GM21381 (cell line): ENCODE measurements at regions not wholly inside any gene's neighbourhood (a gene's known extent, or its start where the extent isn't known, plus 50 kb on each side); places are given as distances from the start of the nearest gene placed in this dataset.
"Not testable (repeated sequence)": the region's sequence is repeated elsewhere in the genome, so short reads cannot be mapped to it uniquely, and the experiment has no call there.

ENCODE experiments used
- ATAC-seq: cut with Tn5 transposase; IDR thresholded peaks from one replicate; pipeline ENCODE4 v1.9.1; 2021; ENCODE audit warnings: mild to moderate bottlenecking, moderate library complexity; ENCODE audit not compliant: unreplicated experiment

- no peak for ATAC-seq
Observed at GRCh38 chr12:127820271-127820670, 446.7 kb upstream of the TMEM132C start.

DNA sequence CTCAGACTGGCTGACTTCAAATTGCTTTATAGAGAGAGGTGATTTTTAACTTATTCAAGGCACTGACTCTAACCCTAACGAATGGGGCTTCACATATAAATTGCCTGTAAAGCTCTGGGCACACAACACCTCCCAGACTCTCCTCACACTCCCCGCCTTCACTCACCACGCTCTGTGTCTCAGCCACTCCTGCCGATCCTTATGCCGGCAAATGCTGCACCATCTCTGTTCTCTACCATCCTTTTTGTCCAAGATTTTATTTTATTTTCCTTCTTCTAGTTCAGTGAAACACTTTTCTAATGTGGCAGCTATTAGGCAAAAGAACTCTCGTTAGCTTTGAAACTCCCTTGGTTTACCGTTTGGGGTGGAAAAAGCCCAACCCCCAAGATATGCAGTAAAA is 446.1 kb upstream of the TMEM132C start:
- no peak for ATAC-seq

- no peak for ATAC-seq
Observed at GRCh38 chr12:127822809-127823411, 444.1 kb upstream of the TMEM132C start.

GRCh38 chr12:127823801-127824200 is 443.2 kb upstream of the TMEM132C start:
- no peak for ATAC-seq

DNA sequence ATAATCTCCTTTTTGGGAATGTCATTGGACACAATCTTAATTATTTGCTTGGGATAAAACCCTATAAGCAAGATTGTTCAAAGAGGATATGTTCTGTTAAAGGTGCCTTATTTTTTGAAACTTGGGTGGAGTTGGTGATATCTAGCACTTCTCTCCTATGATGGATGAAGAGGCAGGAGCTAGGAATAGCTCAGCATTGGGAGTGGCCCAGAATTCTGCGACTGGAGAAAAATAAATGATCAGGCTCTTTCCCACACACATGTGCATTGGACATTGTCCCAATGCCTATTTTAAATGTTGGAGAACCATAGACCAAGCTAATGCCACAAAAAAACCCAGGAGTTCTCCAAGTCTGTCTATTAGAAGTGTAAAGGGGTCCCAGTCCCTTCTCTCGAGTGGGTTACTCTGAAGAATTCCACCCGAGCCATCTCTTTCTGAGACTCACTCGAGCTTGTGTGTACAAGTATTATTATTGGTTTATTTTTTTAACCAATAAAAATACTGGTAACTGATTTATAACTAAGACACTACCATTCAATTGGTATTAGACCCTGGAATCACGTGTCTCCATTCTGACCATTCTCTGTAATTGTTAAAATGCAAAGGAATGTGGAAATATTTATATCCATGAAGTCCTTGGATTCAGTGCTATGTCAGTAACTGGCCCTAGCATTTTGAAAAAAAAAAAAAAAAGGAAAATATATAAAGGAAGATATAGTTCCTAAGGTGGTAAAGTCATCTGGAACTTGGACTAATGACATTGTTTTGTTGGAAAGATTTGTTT is 437.5 kb upstream of the TMEM132C start:
- ATAC-seq: no peak

DNA sequence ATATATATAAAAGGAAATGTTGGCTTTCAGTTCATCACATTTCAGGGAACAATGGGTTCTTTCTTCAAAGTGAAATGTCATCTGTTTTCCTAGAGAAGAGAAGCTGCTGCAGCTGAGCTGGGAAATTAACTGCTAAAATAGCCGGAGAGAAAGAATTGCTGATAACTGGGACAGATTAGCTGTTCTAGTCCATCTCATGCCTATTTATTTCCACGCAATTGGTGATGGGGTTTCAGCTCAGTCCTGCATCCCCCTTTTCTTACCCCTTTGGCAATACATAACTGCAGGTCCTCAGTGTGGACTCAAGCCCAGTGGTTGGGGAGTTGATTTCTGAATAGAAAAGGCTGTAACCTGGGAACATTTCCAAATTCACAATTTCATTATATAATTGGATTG is 436.9 kb upstream of the TMEM132C start:
- no peak for ATAC-seq

DNA sequence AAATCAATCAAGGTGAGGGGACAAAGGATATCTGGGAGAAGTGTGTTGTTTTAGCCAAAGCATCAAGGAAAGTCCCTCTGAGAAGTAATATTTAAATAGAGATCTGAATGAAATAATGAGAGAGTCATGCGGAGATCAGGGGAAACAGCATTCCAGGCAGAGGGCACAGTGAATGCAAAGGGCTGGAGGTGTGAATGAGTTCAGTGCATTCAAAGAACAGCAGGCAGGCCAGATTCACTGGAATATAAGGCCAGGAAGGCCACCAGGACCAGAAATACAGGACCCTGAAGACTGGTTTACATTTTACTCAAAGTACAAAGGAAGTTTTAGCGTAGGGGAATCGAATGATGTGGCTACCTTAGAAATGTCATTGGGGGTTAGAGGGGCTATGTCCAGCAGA is 436.2 kb upstream of the TMEM132C start:
- no peak for ATAC-seq

DNA sequence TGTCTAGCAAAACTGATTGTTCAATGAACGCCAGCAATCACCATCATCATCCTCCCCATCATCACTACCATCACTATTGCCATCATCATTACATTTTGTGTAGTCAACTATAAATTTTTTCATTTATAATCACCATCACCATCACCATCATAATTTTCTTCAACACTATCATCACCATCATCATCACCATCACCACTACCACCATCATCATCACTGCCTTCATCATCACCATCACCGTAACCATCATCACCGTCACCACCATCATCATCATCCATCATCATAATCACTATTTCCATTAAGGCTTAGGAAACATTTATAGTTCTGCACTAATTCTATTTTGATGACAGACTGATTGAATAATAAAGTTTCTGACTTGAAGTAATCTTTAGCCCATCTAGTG is 434.8 kb upstream of the TMEM132C start:
- ATAC-seq: no peak

- ATAC-seq: not testable (repeated sequence)
Observed at GRCh38 chr12:127836802-127837201, 430.2 kb upstream of the TMEM132C start.

DNA sequence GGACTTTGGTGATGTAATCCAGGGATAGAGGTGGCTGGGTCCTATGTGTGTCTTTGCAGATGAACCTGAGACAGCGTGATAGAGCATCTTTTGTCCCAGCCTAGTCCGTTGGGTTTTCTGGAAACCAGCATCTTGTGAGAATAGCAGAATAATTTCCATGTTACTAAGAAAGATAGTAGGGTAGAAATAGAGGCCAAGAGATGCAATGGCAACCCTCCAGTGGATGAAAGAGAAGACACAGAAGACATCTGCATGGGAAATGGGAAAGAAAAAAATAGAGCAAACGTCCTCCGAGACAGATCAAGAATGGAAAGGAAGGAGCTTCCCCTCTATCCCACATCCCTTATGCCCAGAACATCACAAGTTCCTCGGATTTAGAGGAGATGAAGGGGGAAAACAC is 409.3 kb upstream of the TMEM132C start:
- ATAC-seq: no peak

DNA sequence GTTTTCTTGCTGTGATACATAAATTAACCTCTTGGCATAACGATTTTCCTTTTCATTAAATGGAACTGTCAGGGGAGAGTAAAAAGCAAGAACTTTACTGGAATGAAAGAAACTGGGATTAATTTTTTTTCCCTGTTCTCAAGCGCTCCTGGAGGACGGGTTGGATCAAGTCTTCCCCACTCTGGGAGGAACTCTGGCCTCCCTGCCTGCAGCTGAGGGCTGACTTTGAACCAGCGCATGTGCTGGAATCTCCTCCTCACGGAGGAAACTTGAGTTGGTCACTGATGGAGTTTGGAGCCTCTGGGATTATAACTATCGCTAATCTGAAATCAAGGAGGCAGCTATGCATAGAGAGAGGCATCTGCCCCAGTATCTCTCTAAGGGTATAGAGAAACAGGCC is 406.4 kb upstream of the TMEM132C start:
- no peak for ATAC-seq

GRCh38 chr12:127861406-127861805 is 405.6 kb upstream of the TMEM132C start:
- no peak for ATAC-seq

DNA sequence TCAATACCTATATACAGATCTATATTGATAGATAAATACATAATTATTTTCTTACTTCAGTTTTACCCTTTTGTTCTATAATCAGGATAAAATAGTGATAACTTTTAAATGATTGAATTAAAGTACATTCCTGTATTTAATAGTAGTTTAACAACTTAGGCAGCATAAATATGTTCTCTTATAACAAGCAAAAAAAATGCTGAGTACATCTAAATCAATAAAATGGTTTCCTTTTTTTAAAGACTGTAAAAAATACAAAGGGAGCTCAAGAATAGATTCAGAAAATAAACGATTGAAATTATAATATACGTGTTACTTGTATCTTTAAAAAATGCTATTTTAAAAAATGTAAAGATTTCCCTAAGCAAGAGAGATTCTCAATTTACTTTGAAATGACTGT is 393.7 kb upstream of the TMEM132C start:
- no peak for ATAC-seq

DNA sequence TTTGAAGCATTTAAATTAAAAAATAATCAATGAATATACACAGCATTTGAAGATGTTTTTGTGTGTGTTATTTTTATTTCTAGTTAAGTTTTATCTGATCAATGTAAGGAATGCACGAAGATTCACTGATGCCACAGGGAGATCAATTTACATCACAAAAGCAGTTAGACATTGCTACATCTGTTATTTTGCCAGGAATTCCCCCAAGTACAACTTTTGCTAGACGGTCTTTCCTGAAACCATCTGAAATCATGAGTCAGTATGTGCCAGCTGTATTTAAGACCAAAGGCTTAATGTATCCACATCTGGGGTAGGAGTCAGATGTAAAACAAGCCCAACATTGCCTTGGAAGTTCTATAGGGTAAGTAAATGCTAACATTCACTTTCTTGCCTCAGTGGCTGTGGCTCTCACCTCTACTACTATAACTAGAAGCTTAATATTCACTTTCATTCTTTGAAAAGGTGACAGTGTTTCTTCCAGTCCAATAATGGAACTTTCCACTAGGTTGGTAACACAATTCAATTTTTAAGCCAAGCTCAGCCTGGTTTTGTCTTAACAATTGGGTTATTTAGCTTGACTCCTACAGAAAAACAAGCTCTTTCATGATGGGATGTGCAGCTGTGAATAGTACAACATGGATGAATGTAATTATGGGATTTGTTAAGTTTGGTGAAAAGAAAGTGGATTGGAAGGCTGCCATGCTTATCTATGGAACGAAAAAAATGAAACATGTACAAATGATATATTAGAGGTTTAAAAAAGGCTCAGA is 385.4 kb upstream of the TMEM132C start:
- no peak for ATAC-seq

GRCh38 chr12:127883013-127883412 is 384.0 kb upstream of the TMEM132C start:
- no peak for ATAC-seq

GRCh38 chr12:127885954-127886750 is 380.8 kb upstream of the TMEM132C start:
- ATAC-seq: no peak

- no peak for ATAC-seq
Observed at GRCh38 chr12:127886827-127887226, 380.1 kb upstream of the TMEM132C start.

GRCh38 chr12:127888943-127889719 is 377.8 kb upstream of the TMEM132C start:
- ATAC-seq: no peak

DNA sequence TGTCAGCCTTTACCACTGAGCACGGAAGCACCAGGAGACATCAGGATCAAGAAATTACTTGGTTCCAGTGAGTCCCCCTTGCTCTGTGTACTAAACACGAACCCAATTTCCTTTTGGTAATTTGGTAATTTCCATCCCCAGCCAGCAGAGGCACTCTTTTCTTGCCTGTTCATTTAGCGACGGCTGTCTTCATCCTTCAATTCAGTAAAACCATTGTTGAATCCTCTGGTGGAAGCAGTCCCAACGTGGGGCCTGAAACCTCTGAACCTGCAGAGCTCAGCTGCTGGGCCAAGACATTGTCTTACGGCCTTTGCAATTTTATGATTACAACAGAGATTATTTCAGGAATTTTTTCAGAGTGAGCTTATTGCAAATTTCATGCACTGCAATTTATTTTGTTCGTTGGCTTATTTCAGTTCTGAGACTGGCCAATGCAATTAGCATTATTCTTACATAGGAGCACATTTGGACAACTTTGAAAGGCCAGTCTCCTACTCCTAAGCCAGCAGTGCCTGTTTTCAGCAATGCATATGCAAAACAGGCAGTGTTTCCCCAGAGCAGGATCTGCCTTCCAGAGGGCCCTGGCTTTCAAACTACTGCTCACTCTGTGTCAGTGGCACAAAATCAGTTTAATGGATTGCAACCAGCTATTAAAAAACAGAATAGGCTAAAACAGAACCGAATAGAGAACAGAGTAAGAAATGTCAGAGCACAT is 372.9 kb upstream of the TMEM132C start:
- no peak for ATAC-seq

DNA sequence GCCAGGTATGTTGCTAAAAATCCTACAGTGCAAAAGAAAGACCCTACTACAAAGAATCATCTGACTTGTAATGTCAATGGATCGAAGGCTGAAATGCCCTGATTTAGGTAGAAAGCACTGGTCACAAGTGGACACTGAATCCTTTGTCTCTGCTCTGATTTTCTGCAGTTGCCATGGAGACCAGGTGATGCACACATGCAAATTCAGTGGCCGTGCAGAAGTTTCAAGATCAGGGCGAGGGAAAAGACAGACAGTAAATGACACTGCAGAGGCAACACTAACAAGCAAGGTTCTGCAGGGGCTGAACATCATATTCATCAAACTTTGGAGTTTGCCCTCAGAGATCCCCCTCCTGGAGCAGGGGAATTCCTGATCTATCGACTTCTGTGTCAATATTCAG is 370.3 kb upstream of the TMEM132C start:
- ATAC-seq: no peak
